Testis (tissue), 2 donors: ENCODE measurements at regions not wholly inside any gene's neighbourhood (a gene's known extent, or its start where the extent isn't known, plus 50 kb on each side); places are given as distances from the start of the nearest gene placed in this dataset.

ENCODE experiments used
- POLR2A ChIP-seq: fragments of 450-650 bp; IDR thresholded peaks from one replicate; pipeline ENCODE4 v1.6.1; 2017; ENCODE audit warnings: antibody characterized with exemption, mild to moderate bottlenecking, moderate library complexity
- TF ChIP-seq, protein P1 (sequence below), 3 experiments: fragments of 450-650 bp in 2 of 3; fragments of 200-600 bp in 1 of 3; sonication (generic) in 1 of 3; IDR thresholded peaks; one replicate each; pipeline ENCODE4 v1.5.1; 2016 to 2019; ENCODE audit warnings: antibody characterized with exemption in 3 of 3, mild to moderate bottlenecking in 2 of 3, moderate library complexity in 1 of 3

DNA sequence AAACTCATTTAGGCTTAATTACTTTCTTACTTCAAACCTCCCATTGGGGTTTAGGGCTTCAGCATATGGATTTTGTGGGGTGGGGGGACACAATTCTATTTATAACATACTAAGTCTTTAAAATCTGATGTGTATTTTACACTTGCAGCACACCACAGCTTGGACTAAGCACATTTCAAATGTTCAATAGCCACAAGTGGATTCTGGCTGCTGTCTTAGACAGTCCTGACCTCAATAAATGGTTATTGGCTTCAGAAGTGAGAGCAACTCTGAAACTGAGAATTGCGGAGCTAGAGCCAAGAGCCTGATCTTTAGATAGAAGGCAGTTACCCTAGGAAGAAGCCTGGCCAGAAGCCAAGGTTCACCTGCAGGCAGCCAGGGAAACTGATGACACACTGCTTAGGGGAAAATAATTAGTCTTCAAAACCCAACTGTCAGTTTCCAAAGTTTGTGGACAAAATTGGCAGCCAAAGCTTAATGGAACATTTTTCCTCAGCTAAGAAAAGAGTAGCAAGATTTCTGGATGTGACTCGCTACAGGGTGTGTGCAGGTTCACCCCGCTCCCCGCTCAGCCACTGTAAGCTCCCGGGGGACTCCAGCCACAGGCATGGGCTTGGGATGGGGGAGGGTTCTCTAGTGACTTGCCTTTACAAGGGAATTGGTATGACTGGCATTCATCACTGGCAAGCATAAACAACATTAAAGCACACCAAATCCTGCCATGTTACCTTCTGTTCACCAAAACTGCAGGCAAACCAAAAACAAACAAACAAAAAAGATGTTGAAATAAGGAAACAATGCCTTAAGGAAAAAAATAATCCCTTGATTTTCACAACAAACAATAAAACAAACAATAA is 219.8 kb downstream of the TFAP2A start:
- TF ChIP-seq, protein P1, sequence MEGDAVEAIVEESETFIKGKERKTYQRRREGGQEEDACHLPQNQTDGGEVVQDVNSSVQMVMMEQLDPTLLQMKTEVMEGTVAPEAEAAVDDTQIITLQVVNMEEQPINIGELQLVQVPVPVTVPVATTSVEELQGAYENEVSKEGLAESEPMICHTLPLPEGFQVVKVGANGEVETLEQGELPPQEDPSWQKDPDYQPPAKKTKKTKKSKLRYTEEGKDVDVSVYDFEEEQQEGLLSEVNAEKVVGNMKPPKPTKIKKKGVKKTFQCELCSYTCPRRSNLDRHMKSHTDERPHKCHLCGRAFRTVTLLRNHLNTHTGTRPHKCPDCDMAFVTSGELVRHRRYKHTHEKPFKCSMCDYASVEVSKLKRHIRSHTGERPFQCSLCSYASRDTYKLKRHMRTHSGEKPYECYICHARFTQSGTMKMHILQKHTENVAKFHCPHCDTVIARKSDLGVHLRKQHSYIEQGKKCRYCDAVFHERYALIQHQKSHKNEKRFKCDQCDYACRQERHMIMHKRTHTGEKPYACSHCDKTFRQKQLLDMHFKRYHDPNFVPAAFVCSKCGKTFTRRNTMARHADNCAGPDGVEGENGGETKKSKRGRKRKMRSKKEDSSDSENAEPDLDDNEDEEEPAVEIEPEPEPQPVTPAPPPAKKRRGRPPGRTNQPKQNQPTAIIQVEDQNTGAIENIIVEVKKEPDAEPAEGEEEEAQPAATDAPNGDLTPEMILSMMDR (IDR thresholded peaks at IDR 0.05) = no peak
- no peak for TF ChIP-seq POLR2A
